Psoas muscle (tissue), 7 donors: ENCODE measurements at regions not wholly inside any gene's neighbourhood (a gene's known extent, or its start where the extent isn't known, plus 50 kb on each side); places are given as distances from the start of the nearest gene placed in this dataset.

Source experiments
- ATAC-seq, 4 donors: fragments of 200-7000 bp; cut with Tn5 transposase; one replicate each; pipeline ENCODE4 v1.9.1; 2020; ENCODE audit warnings: moderate library complexity in 3 of 4, mild to moderate bottlenecking in 2 of 4
- DNase-seq, 2 donors: peaks; one replicate each; pipeline ENCODE4 v3.0.0-alpha.2; 2020
- H3K27ac ChIP-seq: fragments of 200-600 bp; one replicate; pipeline ENCODE4 v1.8.0; 2022
- H3K27me3 ChIP-seq, 3 donors: fragments of 200-600 bp in 1 of 3; one replicate each; pipeline versions ENCODE4 v1.6.1 to v1.8.0; 2013 to 2022; ENCODE audit warnings: low read length in 2 of 3, mild to moderate bottlenecking in 2 of 3, moderate library complexity in 1 of 3; ENCODE audit not compliant: insufficient read depth in 3 of 3
- H3K36me3 ChIP-seq, 2 donors: fragments of 200-600 bp in 1 of 2; one replicate each; pipeline versions ENCODE4 v1.6.1 to v1.8.0; 2013 to 2022; ENCODE audit warnings: low read depth in 1 of 2, mild to moderate bottlenecking in 1 of 2, moderate library complexity in 1 of 2; ENCODE audit not compliant: insufficient read depth in 1 of 2
- H3K4me1 ChIP-seq: fragments of 200-600 bp; one replicate; pipeline ENCODE4 v1.8.0; 2022
- H3K4me3 ChIP-seq: fragments of 200-600 bp; one replicate; pipeline ENCODE4 v1.8.0; 2022; ENCODE audit warnings: mild to moderate bottlenecking
- H3K9me3 ChIP-seq: fragments of 200-600 bp; one replicate; pipeline ENCODE4 v1.8.0; 2022
- WGBS, 3 donors: extraction: QIAGEN DNeasy Blood & Tissue Kit; methylation state at CpG; one replicate each; pipeline versions ENCODE4 v1.1.6 to v1.1.7; 2013; 5-methylcytosine and 5-hydroxymethylcytosine counted together
- intact Hi-C, 2 donors: fragments of 100-400 bp; cut with DNase I; formaldehyde crosslinking; loops; one replicate each; pipeline versions ENCODE4 v1.11.0 to v1.14.2; 2022
- TF ChIP-seq, protein P1 (sequence below): fragments of 200-600 bp; IDR thresholded peaks from one replicate; pipeline ENCODE4 v1.8.0; 2022; ENCODE audit warnings: antibody characterized with exemption
- donor health status: healthy with polysubstance abuse.
- donor health status: DM: no; HTN: no; CAD: no; lungs with moderate emphysema.
- donor health status: Bipolar disorder and iron deficiency.
- donor health status: healthy.
- donor health status: DM: yes; HTN: yes; CAD: no.
- donor health status: DM: no; HTN: no; CAD: no.
- donor health status: DM: yes; HTN: yes; CAD: no.

DNA sequence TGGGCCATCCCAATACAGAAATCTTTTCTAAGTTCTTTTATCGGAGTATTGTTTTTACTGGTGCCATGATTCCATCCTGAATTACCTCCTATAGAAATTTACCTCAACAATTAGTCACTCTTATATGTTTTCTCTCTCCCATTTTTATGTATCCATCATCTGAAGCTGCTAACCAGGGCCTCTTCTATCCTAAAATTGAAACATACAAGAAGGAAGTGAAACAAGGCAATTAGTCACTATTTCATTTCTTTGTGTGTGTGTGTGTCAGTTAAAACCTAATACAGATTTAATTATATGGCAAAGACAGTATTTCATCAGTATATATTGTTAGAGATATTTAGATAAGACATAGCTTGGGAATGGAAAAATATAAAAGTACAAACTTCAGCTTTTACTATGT is 148.4 kb upstream of the AHR start:
- H3K4me3 ChIP-seq, result no peak overlapping the region
- H3K36me3 ChIP-seq, result no peaks in the 10 kb centered on the region
- no peak overlapping the region for H3K27ac ChIP-seq
- 93 to 100% (median 93%) methylated on average over 1 of the region's 1 CpG for WGBS, 3 donors
- ATAC-seq, result no peak
- H3K27me3 ChIP-seq, result no peaks in the 10 kb centered on the region
- intact Hi-C loops, result no loop called here
- no peak for DNase-seq
- no peaks in the 10 kb centered on the region for H3K9me3 ChIP-seq
- TF ChIP-seq, protein P1, sequence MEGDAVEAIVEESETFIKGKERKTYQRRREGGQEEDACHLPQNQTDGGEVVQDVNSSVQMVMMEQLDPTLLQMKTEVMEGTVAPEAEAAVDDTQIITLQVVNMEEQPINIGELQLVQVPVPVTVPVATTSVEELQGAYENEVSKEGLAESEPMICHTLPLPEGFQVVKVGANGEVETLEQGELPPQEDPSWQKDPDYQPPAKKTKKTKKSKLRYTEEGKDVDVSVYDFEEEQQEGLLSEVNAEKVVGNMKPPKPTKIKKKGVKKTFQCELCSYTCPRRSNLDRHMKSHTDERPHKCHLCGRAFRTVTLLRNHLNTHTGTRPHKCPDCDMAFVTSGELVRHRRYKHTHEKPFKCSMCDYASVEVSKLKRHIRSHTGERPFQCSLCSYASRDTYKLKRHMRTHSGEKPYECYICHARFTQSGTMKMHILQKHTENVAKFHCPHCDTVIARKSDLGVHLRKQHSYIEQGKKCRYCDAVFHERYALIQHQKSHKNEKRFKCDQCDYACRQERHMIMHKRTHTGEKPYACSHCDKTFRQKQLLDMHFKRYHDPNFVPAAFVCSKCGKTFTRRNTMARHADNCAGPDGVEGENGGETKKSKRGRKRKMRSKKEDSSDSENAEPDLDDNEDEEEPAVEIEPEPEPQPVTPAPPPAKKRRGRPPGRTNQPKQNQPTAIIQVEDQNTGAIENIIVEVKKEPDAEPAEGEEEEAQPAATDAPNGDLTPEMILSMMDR, result no peak
- no peaks in the 10 kb centered on the region for H3K4me1 ChIP-seq

DNA sequence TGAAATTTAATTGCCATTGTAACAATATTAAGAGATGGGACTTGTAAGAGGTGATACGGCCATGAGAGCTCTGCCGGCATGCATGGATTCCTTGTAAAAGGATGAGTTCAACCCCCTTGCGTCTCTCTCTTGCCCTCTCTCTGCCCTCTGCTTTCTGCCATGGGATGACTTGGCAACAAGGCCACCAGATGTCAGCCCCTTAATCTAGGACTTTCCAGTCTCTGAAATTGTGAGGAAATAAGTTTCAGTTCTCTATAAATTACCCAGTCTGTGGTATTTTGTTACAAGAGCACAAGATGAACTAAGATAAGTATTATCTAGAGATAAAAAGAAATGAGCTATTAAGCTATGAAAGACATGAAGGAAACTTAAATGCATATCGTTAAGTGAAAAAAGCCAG is 145.7 kb upstream of the AHR start:
- no peaks in the 10 kb centered on the region for H3K27me3 ChIP-seq
- intact Hi-C loops, result no loop called here
- no peaks in the 10 kb centered on the region for H3K4me1 ChIP-seq
- TF ChIP-seq, protein P1, result no peak
- DNase-seq, result no peak
- H3K36me3 ChIP-seq, result no peaks in the 10 kb centered on the region
- no peak for ATAC-seq
- WGBS, 3 donors, result 71 to 81% (median 77%) methylated on average over 4 of the region's 4 CpGs
- no peak overlapping the region for H3K27ac ChIP-seq
- H3K4me3 ChIP-seq, result no peak overlapping the region
- H3K9me3 ChIP-seq, result no peaks in the 10 kb centered on the region

DNA sequence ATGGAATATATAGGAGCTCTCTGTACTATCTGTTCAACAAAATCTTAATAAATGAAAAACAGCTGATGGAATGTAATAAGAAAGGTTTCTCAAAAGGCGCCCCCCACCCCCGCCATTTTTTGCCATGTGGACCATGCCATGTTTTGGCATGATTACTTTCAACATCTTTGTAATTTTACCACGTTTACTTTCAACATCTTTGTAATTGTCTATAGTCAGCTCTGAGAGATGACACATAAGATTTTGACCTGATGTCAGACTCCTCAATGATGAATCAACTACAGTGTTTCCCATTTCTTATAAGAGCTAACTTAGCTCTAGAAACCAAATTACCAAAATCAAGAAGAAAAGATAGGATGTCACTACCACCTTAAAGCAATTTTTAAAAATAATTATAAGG is 144.9 kb upstream of the AHR start:
- ATAC-seq (no peak), DNase-seq (no peak)
- TF ChIP-seq, protein P1, result no peak
- WGBS, 3 donors, result 81 to 88% (median 84%) methylated on average over 3 of the region's 3 CpGs
- Histone ChIP-seq H3K36me3 (no peaks in the 10 kb centered on the region), H3K27ac (no peak overlapping the region), H3K27me3 (no peaks in the 10 kb centered on the region), H3K4me1 (no peaks in the 10 kb centered on the region), H3K4me3 (no peak overlapping the region), H3K9me3 (no peaks in the 10 kb centered on the region)
- intact Hi-C loops, result no loop called here

DNA sequence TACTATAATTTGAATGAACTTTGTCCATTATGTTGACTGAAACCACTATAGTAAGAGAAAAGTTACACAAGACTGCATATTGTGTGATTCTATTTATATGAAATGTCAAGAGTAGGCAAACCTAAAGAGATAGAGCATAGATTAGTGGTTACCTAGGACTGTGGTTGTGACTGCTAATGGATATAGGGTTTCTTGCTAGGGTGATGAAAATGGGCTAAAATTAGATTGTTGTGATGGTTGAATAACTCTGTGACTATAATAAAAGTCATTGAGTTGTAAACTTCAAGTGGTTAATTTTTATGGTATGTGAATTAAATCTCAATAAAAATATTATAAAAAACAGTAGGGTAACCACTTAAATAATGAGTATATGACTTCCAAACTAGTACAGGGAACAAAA is 142.9 kb upstream of the AHR start:
- intact Hi-C loops, result no loop called here
- H3K27me3 ChIP-seq, result no peaks in the 10 kb centered on the region
- no peak overlapping the region for H3K4me3 ChIP-seq
- ATAC-seq, result no peak
- TF ChIP-seq, protein P1, result no peak
- H3K9me3 ChIP-seq, result no peaks in the 10 kb centered on the region
- DNase-seq, result no peak
- H3K36me3 ChIP-seq, result no peaks in the 10 kb centered on the region
- H3K4me1 ChIP-seq, result no peaks in the 10 kb centered on the region
- H3K27ac ChIP-seq, result no peak overlapping the region

DNA sequence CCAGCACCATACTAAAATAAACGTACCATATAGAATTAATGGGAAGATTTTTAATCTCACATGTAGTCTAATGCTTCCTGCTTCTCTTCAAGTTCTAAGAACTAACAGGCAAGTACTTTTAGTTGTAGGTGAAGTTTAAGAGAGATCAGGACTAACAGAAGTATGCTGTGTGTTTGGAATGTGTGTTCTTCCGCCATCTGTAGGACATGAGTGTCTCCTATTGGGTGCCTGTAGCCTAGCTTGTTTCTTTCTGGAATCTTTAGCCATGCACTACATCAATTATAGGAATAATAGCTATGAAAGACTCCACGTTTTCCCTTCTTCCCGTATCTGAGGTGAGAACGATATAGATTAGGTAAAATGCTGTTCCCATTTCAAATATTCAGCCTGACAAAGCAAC is 140.2 kb upstream of the AHR start:
- Histone ChIP-seq H3K9me3 (no peaks in the 10 kb centered on the region), H3K27me3 (no peaks in the 10 kb centered on the region), H3K4me1 (no peaks in the 10 kb centered on the region), H3K36me3 (no peaks in the 10 kb centered on the region), H3K4me3 (no peak overlapping the region), H3K27ac (no peak overlapping the region)
- DNase-seq (no peak), ATAC-seq (no peak)
- TF ChIP-seq, protein P1, result no peak
- 80 to 91% (median 86%) methylated on average over 5 of the region's 5 CpGs for WGBS, 3 donors
- intact Hi-C loops, result no loop called here
